ENCODE measurements at regions not wholly inside any gene's neighbourhood (a gene's known extent, or its start where the extent isn't known, plus 50 kb on each side); places are given as distances from the start of the nearest gene placed in this dataset.

- TF ChIP-seq CREB5 (CRISPR knock-in tag; IDR thresholded peaks at IDR 0.05; ENCODE audit: low read depth) (no peak), TOX (CRISPR knock-in tag; IDR thresholded peaks at IDR 0.05; ENCODE audit: borderline replicate concordance) (no peak), ESRRG (CRISPR knock-in tag; IDR thresholded peaks at IDR 0.05) (no peak), ZFP30 (CRISPR knock-in tag; IDR thresholded peaks at IDR 0.05) (no peak)
Observed at GRCh38 chr10:30231071-30231652, 117.9 kb downstream of the MTPAP start (continued).

- no peak for ATAC-seq
- no peak for TF ChIP-seq SNAI2 (CRISPR knock-in tag; IDR thresholded peaks at IDR 0.05)
- no peak for TF ChIP-seq TCF4 (CRISPR knock-in tag; IDR thresholded peaks at IDR 0.05; ENCODE audit: borderline replicate concordance)
Observed at GRCh38 chr10:30229536-30229935, 119.5 kb downstream of the MTPAP start.

GRCh38 chr10:30228417-30229036 lies 120.6 kb downstream of the MTPAP start:
- ATAC-seq: no peak
- TF ChIP-seq CSRNP3 (CRISPR knock-in tag; IDR thresholded peaks at IDR 0.05): no peak
- TF ChIP-seq SNAI2 (CRISPR knock-in tag; IDR thresholded peaks at IDR 0.05): no peak
- TF ChIP-seq TCF4 (CRISPR knock-in tag; IDR thresholded peaks at IDR 0.05; ENCODE audit: borderline replicate concordance): no peak
- no peak for TF ChIP-seq OSR1 (CRISPR knock-in tag; IDR thresholded peaks at IDR 0.05)
- TF ChIP-seq ARNTL (CRISPR knock-in tag; IDR thresholded peaks at IDR 0.05; ENCODE audit: borderline replicate concordance, low read depth): no peak
- no peak for TF ChIP-seq ZNF565 (CRISPR knock-in tag; conservative IDR thresholded peaks at IDR 0.05; ENCODE audit: low read depth)
- no peak for TF ChIP-seq BACH2 (CRISPR knock-in tag; IDR thresholded peaks at IDR 0.05; ENCODE audit: borderline replicate concordance)

GRCh38 chr10:30227481-30227880 lies 121.6 kb downstream of the MTPAP start:
- TF ChIP-seq BACH2 (CRISPR knock-in tag; IDR thresholded peaks at IDR 0.05; ENCODE audit: borderline replicate concordance): no peak
- no peak for TF ChIP-seq CSDC2 (CRISPR knock-in tag; IDR thresholded peaks at IDR 0.05)
- no peak for TF ChIP-seq CREB5 (CRISPR knock-in tag; IDR thresholded peaks at IDR 0.05; ENCODE audit: low read depth)
- no peak for TF ChIP-seq TOX (CRISPR knock-in tag; IDR thresholded peaks at IDR 0.05; ENCODE audit: borderline replicate concordance)
- no peak for TF ChIP-seq OSR1 (CRISPR knock-in tag; IDR thresholded peaks at IDR 0.05)
- TF ChIP-seq PATZ1 (CRISPR knock-in tag; IDR thresholded peaks at IDR 0.05; ENCODE audit: borderline replicate concordance): no peak
- no peak for TF ChIP-seq ZFP3 (CRISPR knock-in tag; IDR thresholded peaks at IDR 0.05)
- TF ChIP-seq ARNTL (CRISPR knock-in tag; IDR thresholded peaks at IDR 0.05; ENCODE audit: borderline replicate concordance, low read depth): no peak
- TF ChIP-seq ZNF70 (CRISPR knock-in tag; IDR thresholded peaks at IDR 0.05): no peak
- no peak for TF ChIP-seq RARB (CRISPR knock-in tag; IDR thresholded peaks at IDR 0.05)
- no peak for TF ChIP-seq GLIS3 (CRISPR knock-in tag; IDR thresholded peaks at IDR 0.05)
- ATAC-seq: no peak

GRCh38 chr10:30219971-30220751 lies 128.9 kb downstream of the MTPAP start:
- ATAC-seq: no peak
- no peak for TF ChIP-seq ISL1 (CRISPR knock-in tag; IDR thresholded peaks at IDR 0.05)
- TF ChIP-seq PATZ1 (CRISPR knock-in tag; IDR thresholded peaks at IDR 0.05; ENCODE audit: borderline replicate concordance): no peak
- no peak for TF ChIP-seq OSR1 (CRISPR knock-in tag; IDR thresholded peaks at IDR 0.05)
- TF ChIP-seq TSHZ2 (CRISPR knock-in tag; IDR thresholded peaks at IDR 0.05): no peak
- TF ChIP-seq BACH2 (CRISPR knock-in tag; IDR thresholded peaks at IDR 0.05; ENCODE audit: borderline replicate concordance): no peak
- TF ChIP-seq TCF4 (CRISPR knock-in tag; IDR thresholded peaks at IDR 0.05; ENCODE audit: borderline replicate concordance): no peak
- no peak for TF ChIP-seq SNAI2 (CRISPR knock-in tag; IDR thresholded peaks at IDR 0.05)
- TF ChIP-seq CREB5 (CRISPR knock-in tag; IDR thresholded peaks at IDR 0.05; ENCODE audit: low read depth): no peak
- TF ChIP-seq RARB (CRISPR knock-in tag; IDR thresholded peaks at IDR 0.05): no peak

Data from SK-N-SH treated with all-trans-retinoic acid at 6 μM for 48 hours (cell line).